Endothelial cell of umbilical vein (primary cell): ENCODE measurements at regions not wholly inside any gene's neighbourhood (a gene's known extent, or its start where the extent isn't known, plus 50 kb on each side); places are given as distances from the start of the nearest gene placed in this dataset.

Source experiments
- BruUV-seq: library from RNA; stranded (reverse); fragments of 400-500 nt; replicated peaks from 2 replicates; lab custom pipeline; 2021; lab: Mats Ljungman, UMichigan
- CTCF ChIA-PET: fragments of 300-600, 350-600 bp; sonication (Branson Sonifier 250); formaldehyde crosslinking; loops from one replicate; lab custom pipeline; 2021; ENCODE audit warnings: antibody characterized with exemption, inconsistent platforms; lab: Charles Lee
- POLR2A ChIA-PET: fragments of 300-600, 350-600 bp; sonication (Branson Sonifier 250); formaldehyde crosslinking; loops from one replicate; lab custom pipeline; 2021; ENCODE audit warnings: antibody characterized with exemption, inconsistent platforms; lab: Charles Lee
- DNase-seq: peaks from one replicate; pipeline ENCODE4 v3.0.0-alpha.2; 2011; ENCODE audit warnings: low read depth, low spot score
- FAIRE-seq: peaks from 2 replicates; lab custom pipeline; 2011; peaks lifted over from hg19 to GRCh38; lab: Jason Lieb, UNC
- H2AFZ ChIP-seq: 2 replicates; pipeline ENCODE4 v1.6.0; 2012; ENCODE audit warnings: low read depth, low read length, control low read depth, inconsistent platforms
- H3K27ac ChIP-seq: 2 replicates; pipeline ENCODE4 v1.5.1; 2011; ENCODE audit warnings: low read depth, mild to moderate bottlenecking, control low read depth, low read length, moderate library complexity; ENCODE audit not compliant: insufficient read depth
- H3K27me3 ChIP-seq, 2 experiments: 2 replicates each; pipeline versions ENCODE4 v1.6.0 to v1.6.1; 2011; ENCODE audit warnings: low read length in 2 of 2, mixed read lengths in 1 of 2; ENCODE audit not compliant: control insufficient read depth in 2 of 2, insufficient read depth in 2 of 2
- H3K36me3 ChIP-seq, 2 experiments: 2 replicates in 1 of 2; 3 replicates in 1 of 2; pipeline ENCODE4 v1.5.1; 2011; ENCODE audit warnings: low read length in 2 of 2, mild to moderate bottlenecking in 1 of 2, moderate library complexity in 1 of 2; ENCODE audit not compliant: control insufficient read depth in 2 of 2, insufficient read depth in 2 of 2; ENCODE audit errors: extremely low read depth in 1 of 2
- H3K4me1 ChIP-seq: 3 replicates; pipeline ENCODE4 v1.5.1; 2011; ENCODE audit warnings: mild to moderate bottlenecking, low read length; ENCODE audit not compliant: control insufficient read depth, insufficient read depth; ENCODE audit errors: extremely low read depth
- H3K4me2 ChIP-seq: 2 replicates; pipeline ENCODE4 v1.6.1; 2011; ENCODE audit warnings: low read length, control low read depth, mixed read lengths; ENCODE audit not compliant: insufficient read depth
- H3K4me3 ChIP-seq, 3 experiments: fragments of 200-600 bp in 1 of 3; sonication (generic), shearing (Covaris generic) in 1 of 3; replicated peaks in 1 of 3; 2 replicates each; pipeline ENCODE4 v1.5.1; 2011 to 2016; ENCODE audit warnings: control low read depth in 3 of 3, low read length in 3 of 3, mild to moderate bottlenecking in 2 of 3, inconsistent platforms in 1 of 3, low read depth in 1 of 3, moderate library complexity in 1 of 3; ENCODE audit not compliant: insufficient read depth in 1 of 3
- H3K79me2 ChIP-seq: 2 replicates; pipeline ENCODE4 v1.6.0; 2012; ENCODE audit warnings: low read length, inconsistent platforms; ENCODE audit not compliant: control insufficient read depth, insufficient read depth
- H3K9ac ChIP-seq: replicated peaks from 2 replicates; pipeline ENCODE3; 2011; ENCODE audit warnings: low read length, control low read depth; ENCODE audit not compliant: insufficient read depth; ENCODE audit errors: extremely low read depth
- H3K9me1 ChIP-seq: replicated peaks from 3 replicates; pipeline ENCODE4 v1.6.0; 2011; ENCODE audit warnings: mild to moderate bottlenecking, low read length; ENCODE audit not compliant: control insufficient read depth, insufficient read depth; ENCODE audit errors: extremely low read depth
- H3K9me3 ChIP-seq: replicated peaks from 2 replicates; pipeline ENCODE4 v1.5.1; 2012; ENCODE audit warnings: low read length, inconsistent platforms; ENCODE audit not compliant: control insufficient read depth, insufficient read depth
- H4K20me1 ChIP-seq: replicated peaks from 2 replicates; pipeline ENCODE3; 2011; ENCODE audit warnings: mild to moderate bottlenecking, low read length; ENCODE audit not compliant: control insufficient read depth, insufficient read depth; ENCODE audit errors: extremely low read depth
- CTCF ChIP-seq, 2 donors: IDR thresholded peaks; 1 replicate in 1 of 2; 2 replicates in 1 of 2; pipeline ENCODE4 v1.5.1; 2011; ENCODE audit warnings: low read length in 2 of 2, mild to moderate bottlenecking in 2 of 2, moderate library complexity in 2 of 2, control low read depth in 1 of 2, inconsistent platforms in 1 of 2, low read depth in 1 of 2; ENCODE audit not compliant: insufficient read depth in 1 of 2; ENCODE audit errors: extremely low read depth in 1 of 2
- EZH2 ChIP-seq: IDR thresholded peaks from 2 replicates; pipeline ENCODE4 v1.6.1; 2012; ENCODE audit warnings: borderline replicate concordance, low read depth, mild to moderate bottlenecking, moderate library complexity, low read length, inconsistent platforms; ENCODE audit not compliant: severe bottlenecking
- FOS ChIP-seq: IDR thresholded peaks from 2 replicates; pipeline ENCODE4 v1.6.1; 2011; ENCODE audit warnings: mild to moderate bottlenecking, low read length, moderate library complexity, borderline replicate concordance; ENCODE audit not compliant: insufficient read depth
- GATA2 ChIP-seq: IDR thresholded peaks from 2 replicates; pipeline ENCODE4 v1.7.0; 2011; ENCODE audit warnings: low read depth, mild to moderate bottlenecking, moderate library complexity, mixed read lengths, low read length; ENCODE audit not compliant: insufficient read length, insufficient read depth
- JUN ChIP-seq: IDR thresholded peaks from 2 replicates; pipeline ENCODE4 v1.6.1; 2011; ENCODE audit warnings: borderline replicate concordance, low read depth; ENCODE audit not compliant: insufficient read length, insufficient read depth
- MAX ChIP-seq: IDR thresholded peaks from 2 replicates; pipeline ENCODE4 v1.6.1; 2011; ENCODE audit not compliant: insufficient read depth, insufficient read length
- MYC ChIP-seq: IDR thresholded peaks from one replicate; pipeline ENCODE4 v1.6.1; 2011; ENCODE audit warnings: mild to moderate bottlenecking, low read depth, low read length
- POLR2A ChIP-seq: IDR thresholded peaks from 2 replicates; pipeline ENCODE4 v1.6.1; 2012; ENCODE audit warnings: low read depth, mild to moderate bottlenecking, control low read depth, low read length
- POLR2AphosphoS5 ChIP-seq: IDR thresholded peaks from 2 replicates; pipeline ENCODE4 v1.6.1; 2012; ENCODE audit warnings: low read depth, mild to moderate bottlenecking, control low read depth, low read length, moderate library complexity; ENCODE audit not compliant: insufficient read depth
- dilution Hi-C: fragments of 300-500 bp; cut with MboI; formaldehyde crosslinking; loops from one replicate; pipeline ENCODE4 v1.15.0; 2019; ENCODE audit warnings: low sequenced_read_pairs; ENCODE audit not compliant: extremely low pct_ligation_motif_present
- intact Hi-C: fragments of 100-400 bp; cut with micrococcal nuclease; formaldehyde crosslinking; loops from one replicate; pipeline ENCODE4 v1.10.0; 2022

GRCh38 chr3:181133832-181134231 is 144.3 kb upstream of the DNAJC19 start:
- Histone ChIP-seq H2AFZ (no peak overlapping the region), H3K9me3 (no peaks in the 10 kb centered on the region), H3K79me2 (no peaks in the 10 kb centered on the region), H3K4me1 (no peaks in the 10 kb centered on the region), H3K4me3 (no peak overlapping the region), H3K36me3 (no peaks in the 10 kb centered on the region), H3K27ac (no peak overlapping the region), H3K27me3 (no peaks in the 10 kb centered on the region), H4K20me1 (no peaks in the 10 kb centered on the region), H3K9ac (no peak overlapping the region), H3K4me2 (no peak overlapping the region), H3K9me1 (no peaks in the 10 kb centered on the region)
- BruUV-seq, result no TSS peak
- TF ChIP-seq EZH2 (no peak), POLR2A (no peak), JUN (no peak), POLR2AphosphoS5 (no peak), GATA2 (no peak), MYC (no peak), MAX (no peak), FOS (no peak), CTCF (IDR thresholded peaks at IDR 0.05; ENCODE audit: extremely low read depth in 1 of 2, insufficient read depth in 1 of 2, low read depth in 1 of 2, low read length in 2 of 2) (no peak)
- DNase-seq (no peak), FAIRE-seq (no peak)
- intact Hi-C loops (no loop called here), dilution Hi-C loops (no loop called here)
- ChIA-PET POLR2A (no interaction called here), CTCF (no interaction called here)
